Esophagus muscularis mucosa (tissue), 2 donors: ENCODE measurements at regions not wholly inside any gene's neighbourhood (a gene's known extent, or its start where the extent isn't known, plus 50 kb on each side); places are given as distances from the start of the nearest gene placed in this dataset.

ENCODE experiments used
- EP300 ChIP-seq: sonication (generic); formaldehyde crosslinking; IDR thresholded peaks from one replicate; pipeline ENCODE4 v1.6.1; 2017; ENCODE audit warnings: antibody characterized with exemption
- POLR2A ChIP-seq: fragments of 450-650 bp; IDR thresholded peaks from one replicate; pipeline ENCODE4 v1.6.1; 2017; ENCODE audit warnings: antibody characterized with exemption, moderate library complexity, mild to moderate bottlenecking, low read depth

DNA sequence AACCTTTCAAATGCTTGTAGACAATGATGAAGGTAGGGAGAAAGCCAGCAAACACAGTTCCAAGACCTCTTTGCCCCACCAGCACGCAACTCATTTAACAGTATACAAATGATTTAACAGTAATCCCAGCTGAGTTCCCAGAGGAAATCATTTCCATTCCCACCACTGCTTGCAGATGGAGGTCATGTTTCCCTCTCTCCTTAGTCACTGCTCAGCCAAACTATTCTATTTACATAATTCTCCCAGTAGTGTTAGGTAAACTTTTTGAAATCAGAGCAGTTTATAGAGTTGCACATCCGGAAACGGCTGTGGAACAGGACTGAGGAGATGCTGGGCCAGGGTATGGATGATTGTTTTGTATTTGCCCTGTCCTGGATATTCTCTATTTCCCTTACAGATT is 328.5 kb downstream of the FIGN start:
- no peak for TF ChIP-seq POLR2A
- TF ChIP-seq EP300, result no peak
